Peyer's patch (tissue), 4 donors: ENCODE measurements at regions not wholly inside any gene's neighbourhood (a gene's known extent, or its start where the extent isn't known, plus 50 kb on each side); places are given as distances from the start of the nearest gene placed in this dataset.

Experiments used
- DNase-seq, 3 donors: peaks; one replicate each; pipeline ENCODE4 v3.0.0-alpha.2; 2017 to 2019
- H3K27ac ChIP-seq, 4 donors: fragments of 200-600 bp; sonication (generic); one replicate each; pipeline ENCODE4 v1.5.1; 2016 to 2019
- H3K27me3 ChIP-seq, 2 donors: fragments of 200-600 bp; sonication (generic); one replicate each; pipeline ENCODE4 v1.5.1; 2019
- H3K36me3 ChIP-seq, 3 donors: fragments of 200-600 bp; sonication (generic); one replicate each; pipeline ENCODE4 v1.5.1; 2016 to 2019
- H3K4me1 ChIP-seq, 4 donors: fragments of 200-600 bp; sonication (generic); one replicate each; pipeline ENCODE4 v1.5.1; 2016 to 2019
- H3K4me3 ChIP-seq, 4 donors: fragments of 200-600 bp; sonication (generic); 1 replicate in 3 of 4; 2 replicates in 1 of 4; pipeline ENCODE4 v1.5.1; 2016 to 2019; ENCODE audit warnings: mild to moderate bottlenecking in 1 of 4
- H3K9me3 ChIP-seq, 4 donors: fragments of 200-600 bp; sonication (generic); one replicate each; pipeline ENCODE4 v1.5.1; 2016 to 2019; ENCODE audit warnings: mild to moderate bottlenecking in 1 of 4
- CTCF ChIP-seq, 6 experiments: fragments of 450-650 bp in 4 of 6; fragments of 200-600 bp in 2 of 6; sonication (generic) in 1 of 6; IDR thresholded peaks; one replicate each; pipeline ENCODE4 v1.5.1; 2017 to 2019; ENCODE audit warnings: antibody characterized with exemption in 6 of 6, mild to moderate bottlenecking in 3 of 6, moderate library complexity in 1 of 6
- POLR2A ChIP-seq, 2 donors: fragments of 450-650 bp; IDR thresholded peaks; one replicate each; pipeline ENCODE4 v1.5.1; 2017; ENCODE audit warnings: antibody characterized with exemption in 2 of 2, mild to moderate bottlenecking in 2 of 2, moderate library complexity in 2 of 2

GRCh38 chr14:76324133-76324532 is 51.8 kb upstream of the ESRRB start:
- Histone ChIP-seq H3K27ac (no peak overlapping the region), H3K27me3 (no peaks in the 10 kb centered on the region), H3K36me3 (no peaks in the 10 kb centered on the region), H3K9me3 (no peaks in the 10 kb centered on the region), H3K4me3 (no peak overlapping the region), H3K4me1 (no peaks in the 10 kb centered on the region)
- TF ChIP-seq CTCF (IDR thresholded peaks at IDR 0.05) (no peak), POLR2A (IDR thresholded peaks at IDR 0.05) (no peak)
- DNase-seq: no peak
